Skeletal muscle satellite cell (primary cell): ENCODE measurements at regions not wholly inside any gene's neighbourhood (a gene's known extent, or its start where the extent isn't known, plus 50 kb on each side); places are given as distances from the start of the nearest gene placed in this dataset.

Source experiments
- H3K27me3 ChIP-seq: 2 replicates; pipeline ENCODE4 v1.7.0; 2013; ENCODE audit warnings: low read length; ENCODE audit not compliant: control insufficient read depth, insufficient read depth
- H3K36me3 ChIP-seq: 2 replicates; pipeline ENCODE4 v1.7.0; 2013; ENCODE audit warnings: mild to moderate bottlenecking, control low read depth, low read length; ENCODE audit not compliant: insufficient read depth
- H3K4me1 ChIP-seq: 2 replicates; pipeline ENCODE4 v1.7.0; 2013; ENCODE audit warnings: low read length; ENCODE audit not compliant: control insufficient read depth, insufficient read depth
- H3K4me2 ChIP-seq: 2 replicates; pipeline ENCODE4 v1.7.0; 2013; ENCODE audit warnings: mild to moderate bottlenecking, low read length
- H3K4me3 ChIP-seq: 2 replicates; pipeline ENCODE4 v1.7.0; 2013; ENCODE audit warnings: low read length
- H3K9ac ChIP-seq: 2 replicates; pipeline ENCODE4 v1.7.0; 2013; ENCODE audit warnings: mild to moderate bottlenecking, low read depth, low read length, moderate library complexity
- H3K9me3 ChIP-seq: replicated peaks from 2 replicates; pipeline ENCODE4 v1.7.0; 2013; ENCODE audit warnings: mild to moderate bottlenecking, control low read depth, low read length

DNA sequence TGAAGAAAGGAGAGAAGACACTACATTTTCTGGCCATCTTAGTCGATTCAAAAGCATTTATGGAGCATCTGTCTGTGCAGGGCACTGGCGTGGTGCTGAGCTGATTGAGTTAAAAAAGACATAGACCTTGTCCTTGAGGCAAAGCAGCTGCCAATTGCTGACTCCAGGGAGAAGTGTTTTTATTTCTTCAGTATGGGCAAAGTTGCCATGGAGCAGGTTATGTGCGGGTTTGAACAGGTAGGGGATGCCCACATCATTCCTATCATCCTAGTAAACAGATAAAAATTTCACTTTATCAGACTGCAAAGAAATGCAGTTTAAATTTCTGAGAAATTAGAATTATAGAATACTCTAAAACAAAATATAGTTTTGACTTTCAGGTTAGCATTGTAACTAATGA, 125.8 kb downstream of the NUP35 start:
- H3K9me3 ChIP-seq: no peaks in the 10 kb centered on the region

GRCh38 chr2:183250472-183250871, 126.2 kb downstream of the NUP35 start:
- Histone ChIP-seq H3K27me3 (no peaks in the 10 kb centered on the region), H3K4me1 (peaks cover 3% of the 10 kb centered on the region), H3K36me3 (no peaks in the 10 kb centered on the region), H3K4me3 (no peak overlapping the region), H3K9me3 (no peaks in the 10 kb centered on the region), H3K9ac (no peak overlapping the region), H3K4me2 (no peak overlapping the region)

More for the DNA sequence above, 125.8 kb downstream of the NUP35 start:
- Histone ChIP-seq H3K4me2 (no peak overlapping the region), H3K36me3 (no peaks in the 10 kb centered on the region), H3K9ac (no peak overlapping the region), H3K27me3 (no peaks in the 10 kb centered on the region), H3K4me1 (peaks cover 3% of the 10 kb centered on the region), H3K4me3 (no peak overlapping the region)

- H3K36me3 ChIP-seq: no peaks in the 10 kb centered on the region
- no peaks in the 10 kb centered on the region for H3K27me3 ChIP-seq
- no peaks in the 10 kb centered on the region for H3K9me3 ChIP-seq
- peaks cover 3% of the 10 kb centered on the region for H3K4me1 ChIP-seq
- no peak overlapping the region for H3K9ac ChIP-seq
- no peak overlapping the region for H3K4me2 ChIP-seq
- H3K4me3 ChIP-seq: no peak overlapping the region
Measured at GRCh38 chr2:183253441-183254130, 129.3 kb downstream of the NUP35 start.

- no peaks in the 10 kb centered on the region for H3K4me1 ChIP-seq
- no peak overlapping the region for H3K4me3 ChIP-seq
- H3K36me3 ChIP-seq: no peaks in the 10 kb centered on the region
- H3K4me2 ChIP-seq: no peak overlapping the region
- H3K9me3 ChIP-seq: no peaks in the 10 kb centered on the region
- H3K9ac ChIP-seq: no peak overlapping the region
- no peaks in the 10 kb centered on the region for H3K27me3 ChIP-seq
Measured at GRCh38 chr2:183255411-183255810, 131.2 kb downstream of the NUP35 start.

DNA sequence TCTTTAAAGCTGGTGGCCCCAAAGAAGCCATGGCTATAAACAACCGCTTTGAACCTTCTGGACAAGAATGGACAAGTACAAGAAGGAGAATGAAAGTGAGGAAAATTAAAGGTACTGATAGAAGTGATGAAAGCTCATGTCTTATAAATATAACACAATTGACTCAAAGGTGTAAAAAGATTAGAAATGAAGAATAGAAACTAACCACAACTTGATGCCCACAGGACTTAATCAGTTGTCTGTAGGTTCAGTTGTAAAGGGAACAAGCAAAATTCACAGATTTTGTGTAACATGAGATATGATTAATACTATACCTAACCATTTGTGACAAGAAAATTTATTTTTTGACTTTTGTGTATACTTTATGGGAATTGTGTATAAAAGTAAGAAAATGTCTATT, 135.7 kb downstream of the NUP35 start:
- H3K4me3 ChIP-seq: no peak overlapping the region
- no peaks in the 10 kb centered on the region for H3K36me3 ChIP-seq
- no peaks in the 10 kb centered on the region for H3K4me1 ChIP-seq
- H3K4me2 ChIP-seq: no peak overlapping the region
- no peaks in the 10 kb centered on the region for H3K9me3 ChIP-seq
- H3K9ac ChIP-seq: no peak overlapping the region
- no peaks in the 10 kb centered on the region for H3K27me3 ChIP-seq

GRCh38 chr2:183260527-183260926, 136.3 kb downstream of the NUP35 start:
- Histone ChIP-seq H3K9ac (no peak overlapping the region), H3K36me3 (no peaks in the 10 kb centered on the region), H3K9me3 (no peaks in the 10 kb centered on the region), H3K4me1 (no peaks in the 10 kb centered on the region), H3K27me3 (no peaks in the 10 kb centered on the region), H3K4me3 (no peak overlapping the region), H3K4me2 (no peak overlapping the region)

GRCh38 chr2:183264890-183265535, 140.8 kb downstream of the NUP35 start:
- H3K9me3 ChIP-seq: no peaks in the 10 kb centered on the region
- H3K4me2 ChIP-seq: no peak overlapping the region
- H3K36me3 ChIP-seq: no peaks in the 10 kb centered on the region
- H3K9ac ChIP-seq: no peak overlapping the region
- no peaks in the 10 kb centered on the region for H3K4me1 ChIP-seq
- no peak overlapping the region for H3K4me3 ChIP-seq
- no peaks in the 10 kb centered on the region for H3K27me3 ChIP-seq

- no peaks in the 10 kb centered on the region for H3K9me3 ChIP-seq
- H3K4me1 ChIP-seq: no peaks in the 10 kb centered on the region
- H3K9ac ChIP-seq: no peak overlapping the region
- H3K4me2 ChIP-seq: no peak overlapping the region
- H3K4me3 ChIP-seq: no peak overlapping the region
- H3K36me3 ChIP-seq: no peaks in the 10 kb centered on the region
- no peaks in the 10 kb centered on the region for H3K27me3 ChIP-seq
Measured at GRCh38 chr2:183267148-183267827, 143.0 kb downstream of the NUP35 start.

GRCh38 chr2:183269956-183270355, 145.7 kb downstream of the NUP35 start:
- H3K4me3 ChIP-seq: no peak overlapping the region
- H3K4me1 ChIP-seq: no peaks in the 10 kb centered on the region
- H3K36me3 ChIP-seq: no peaks in the 10 kb centered on the region
- no peaks in the 10 kb centered on the region for H3K27me3 ChIP-seq
- H3K9me3 ChIP-seq: no peaks in the 10 kb centered on the region
- H3K9ac ChIP-seq: no peak overlapping the region
- H3K4me2 ChIP-seq: peak overlapping the region; percentile 30

DNA sequence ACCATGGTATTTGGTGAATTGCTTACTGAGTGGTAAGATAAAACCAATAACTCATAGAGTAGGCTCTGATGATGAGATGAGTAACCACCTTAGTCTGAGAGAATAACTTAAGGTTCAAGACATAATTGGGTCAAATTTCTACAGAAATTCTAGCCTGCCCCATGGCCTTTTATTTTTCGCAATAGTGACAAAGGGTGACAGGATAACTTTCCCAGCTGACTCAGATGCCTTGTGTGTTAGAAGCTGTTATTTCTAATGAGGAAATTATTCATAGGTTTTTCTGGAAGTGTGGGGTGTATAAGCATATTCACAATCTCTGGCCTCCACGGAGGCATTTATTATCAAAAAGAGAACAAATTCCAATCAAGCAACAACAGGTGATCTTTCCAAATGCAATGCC, 159.0 kb downstream of the NUP35 start:
- peaks cover 4% of the 10 kb centered on the region for H3K9me3 ChIP-seq
- no peaks in the 10 kb centered on the region for H3K36me3 ChIP-seq
- no peak overlapping the region for H3K9ac ChIP-seq
- H3K4me1 ChIP-seq: peaks cover 10% of the 10 kb centered on the region
- H3K4me3 ChIP-seq: no peak overlapping the region
- H3K4me2 ChIP-seq: no peak overlapping the region
- no peaks in the 10 kb centered on the region for H3K27me3 ChIP-seq

- Histone ChIP-seq H3K27me3 (no peaks in the 10 kb centered on the region), H3K4me1 (peaks cover 10% of the 10 kb centered on the region), H3K4me3 (no peak overlapping the region), H3K4me2 (peak overlapping the region; percentile 69), H3K36me3 (no peaks in the 10 kb centered on the region), H3K9ac (no peak overlapping the region), H3K9me3 (peaks cover 4% of the 10 kb centered on the region)
Measured at GRCh38 chr2:183284606-183285005, 160.4 kb downstream of the NUP35 start.
